ENCODE measurements at regions not wholly inside any gene's neighbourhood (a gene's known extent, or its start where the extent isn't known, plus 50 kb on each side); places are given as distances from the start of the nearest gene placed in this dataset.

- intact Hi-C loops (cut with micrococcal nuclease; ENCODE audit: unreplicated experiment), result no loop called here
- POLR2A ChIA-PET (ENCODE audit: unreplicated experiment), result no interaction called here
These were observed 798.3 kb downstream of the NXPH1 start for GRCh38 chr7:9231630-9232121.

DNA sequence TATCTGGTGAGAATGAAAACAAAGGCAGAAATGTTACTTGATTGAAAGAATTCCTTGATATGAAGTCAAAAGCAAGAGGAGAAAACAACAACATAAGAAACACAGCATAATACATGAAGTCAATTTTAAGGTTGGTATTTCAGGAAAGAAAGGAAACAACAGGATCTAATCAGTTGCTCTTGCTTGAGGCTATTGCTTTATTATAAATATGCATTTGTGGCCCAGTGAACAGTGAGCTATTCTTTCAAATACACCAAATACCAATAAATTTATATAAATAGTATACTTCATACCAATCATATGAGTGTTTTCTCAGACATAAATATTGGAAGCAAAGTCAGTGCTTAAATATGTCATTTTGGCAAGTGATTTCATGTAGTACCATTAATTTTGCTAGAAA, 806.6 kb downstream of the NXPH1 start:
- Histone ChIP-seq H3K27ac (no peak overlapping the region), H3K36me3 (ENCODE audit: low read depth) (no peaks in the 10 kb centered on the region), H2AFZ (no peak overlapping the region), H3K4me3 (no peak overlapping the region), H3K27me3 (ENCODE audit: insufficient read depth, low read depth) (no peaks in the 10 kb centered on the region), H3K4me2 (no peak overlapping the region), H3K9me2 (ENCODE audit: insufficient read depth) (0 out of 2 replicates have a peak, but pooled peaks cover 5% of the 10 kb centered on the region), H3K9me3 (ENCODE audit: insufficient read depth, low read depth) (no peaks in the 10 kb centered on the region), H3K4me1 (replicated peaks; ENCODE audit: insufficient read depth) (no peaks in the 10 kb centered on the region), H3K79me2 (ENCODE audit: low read depth) (no peaks in the 10 kb centered on the region), H4K20me1 (ENCODE audit: insufficient read depth) (no peaks in the 10 kb centered on the region), H3F3A (ENCODE audit: insufficient read depth, low read depth) (no peaks in the 10 kb centered on the region)
- no TSS peak for BruUV-seq (replicated peaks)
- DNase-seq, result no peak
- intact Hi-C loops (cut with micrococcal nuclease; ENCODE audit: unreplicated experiment), result no loop called here
- POLR2A ChIA-PET (ENCODE audit: unreplicated experiment), result no interaction called here
- TF ChIP-seq, protein P1, sequence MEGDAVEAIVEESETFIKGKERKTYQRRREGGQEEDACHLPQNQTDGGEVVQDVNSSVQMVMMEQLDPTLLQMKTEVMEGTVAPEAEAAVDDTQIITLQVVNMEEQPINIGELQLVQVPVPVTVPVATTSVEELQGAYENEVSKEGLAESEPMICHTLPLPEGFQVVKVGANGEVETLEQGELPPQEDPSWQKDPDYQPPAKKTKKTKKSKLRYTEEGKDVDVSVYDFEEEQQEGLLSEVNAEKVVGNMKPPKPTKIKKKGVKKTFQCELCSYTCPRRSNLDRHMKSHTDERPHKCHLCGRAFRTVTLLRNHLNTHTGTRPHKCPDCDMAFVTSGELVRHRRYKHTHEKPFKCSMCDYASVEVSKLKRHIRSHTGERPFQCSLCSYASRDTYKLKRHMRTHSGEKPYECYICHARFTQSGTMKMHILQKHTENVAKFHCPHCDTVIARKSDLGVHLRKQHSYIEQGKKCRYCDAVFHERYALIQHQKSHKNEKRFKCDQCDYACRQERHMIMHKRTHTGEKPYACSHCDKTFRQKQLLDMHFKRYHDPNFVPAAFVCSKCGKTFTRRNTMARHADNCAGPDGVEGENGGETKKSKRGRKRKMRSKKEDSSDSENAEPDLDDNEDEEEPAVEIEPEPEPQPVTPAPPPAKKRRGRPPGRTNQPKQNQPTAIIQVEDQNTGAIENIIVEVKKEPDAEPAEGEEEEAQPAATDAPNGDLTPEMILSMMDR (conservative IDR thresholded peaks at IDR 0.05), result no peak
- TF ChIP-seq EZH2 (IDR thresholded peaks at IDR 0.05; ENCODE audit: low read depth), result no peak
- CTCF ChIA-PET, result no interaction called here

More at GRCh38 chr7:9231630-9232121, 798.3 kb downstream of the NXPH1 start:
- Histone ChIP-seq H3K4me2 (no peak overlapping the region), H3K27me3 (ENCODE audit: insufficient read depth, low read depth) (no peaks in the 10 kb centered on the region), H3K36me3 (ENCODE audit: low read depth) (no peaks in the 10 kb centered on the region), H3F3A (ENCODE audit: insufficient read depth, low read depth) (no peaks in the 10 kb centered on the region), H3K4me3 (no peak overlapping the region), H3K9me2 (ENCODE audit: insufficient read depth) (0 out of 2 replicates have a peak, but pooled peaks cover 5% of the 10 kb centered on the region), H2AFZ (peak overlapping the region; percentile 6; the same call in 1 of the 2 replicates), H3K27ac (no peak overlapping the region), H3K4me1 (replicated peaks; ENCODE audit: insufficient read depth) (no peaks in the 10 kb centered on the region), H3K79me2 (ENCODE audit: low read depth) (no peaks in the 10 kb centered on the region), H4K20me1 (ENCODE audit: insufficient read depth) (no peaks in the 10 kb centered on the region), H3K9me3 (ENCODE audit: insufficient read depth, low read depth) (no peaks in the 10 kb centered on the region)
- CTCF ChIA-PET, result no interaction called here
- TF ChIP-seq, protein P1 (conservative IDR thresholded peaks at IDR 0.05), result no peak
- no peak for DNase-seq
- no TSS peak for BruUV-seq (replicated peaks)

DNA sequence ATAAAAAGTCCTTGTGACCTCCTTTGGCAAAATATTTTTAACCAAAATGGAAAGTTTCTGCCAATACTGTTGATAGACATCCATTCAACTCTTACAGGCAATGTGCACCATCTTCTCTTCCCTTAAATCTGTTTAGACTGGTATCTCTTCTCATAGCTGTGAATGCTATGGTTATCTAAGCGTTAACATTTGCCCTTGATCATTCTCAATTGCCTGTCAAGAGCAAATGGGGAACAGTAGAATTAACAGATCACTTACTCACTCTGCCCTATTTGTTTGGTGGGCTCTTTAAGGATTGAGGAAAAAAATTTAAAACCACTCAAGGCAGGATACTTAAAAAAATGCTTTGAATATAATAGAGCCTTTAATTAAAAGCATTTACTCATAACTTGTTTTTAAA, 808.4 kb downstream of the NXPH1 start:
- no peaks in the 10 kb centered on the region for H3K9me2 ChIP-seq (ENCODE audit: insufficient read depth)
- no peaks in the 10 kb centered on the region for H4K20me1 ChIP-seq (ENCODE audit: insufficient read depth)
- CTCF ChIA-PET, result no interaction called here
- H3K27ac ChIP-seq, result no peak overlapping the region
- intact Hi-C loops (cut with micrococcal nuclease; ENCODE audit: unreplicated experiment), result no loop called here
- H2AFZ ChIP-seq, result no peak overlapping the region
- no peaks in the 10 kb centered on the region for H3K9me3 ChIP-seq (ENCODE audit: insufficient read depth, low read depth)
- H3K4me2 ChIP-seq, result no peak overlapping the region
- no peaks in the 10 kb centered on the region for H3F3A ChIP-seq (ENCODE audit: insufficient read depth, low read depth)
- H3K4me3 ChIP-seq, result no peak overlapping the region
- TF ChIP-seq, protein P1 (conservative IDR thresholded peaks at IDR 0.05), result no peak
- TF ChIP-seq EZH2 (IDR thresholded peaks at IDR 0.05; ENCODE audit: low read depth), result no peak
- DNase-seq, result no peak
- no peaks in the 10 kb centered on the region for H3K36me3 ChIP-seq (ENCODE audit: low read depth)
- no peaks in the 10 kb centered on the region for H3K79me2 ChIP-seq (ENCODE audit: low read depth)
- no peaks in the 10 kb centered on the region for H3K4me1 ChIP-seq (replicated peaks; ENCODE audit: insufficient read depth)
- H3K27me3 ChIP-seq (ENCODE audit: insufficient read depth, low read depth), result no peaks in the 10 kb centered on the region
- no TSS peak for BruUV-seq (replicated peaks)
- POLR2A ChIA-PET (ENCODE audit: unreplicated experiment), result no interaction called here
